H9 (cell line): ENCODE measurements at regions not wholly inside any gene's neighbourhood (a gene's known extent, or its start where the extent isn't known, plus 50 kb on each side); places are given as distances from the start of the nearest gene placed in this dataset.

Source experiments
- DNase-seq: peaks from one replicate; pipeline ENCODE4 v3.0.0-alpha.2; 2017
- H2AFZ ChIP-seq: one replicate; pipeline ENCODE4 v1.6.1; 2013; ENCODE audit warnings: mild to moderate bottlenecking, low read length, control low read depth, moderate library complexity
- H2AK5ac ChIP-seq: 2 replicates; pipeline ENCODE4 v1.6.1; 2013; ENCODE audit warnings: low read length, control low read depth, mixed read lengths; ENCODE audit not compliant: insufficient read length
- H2BK120ac ChIP-seq: one replicate; pipeline ENCODE4 v1.6.1; 2013; ENCODE audit warnings: low read depth, mild to moderate bottlenecking, low read length, control low read depth, inconsistent platforms; ENCODE audit not compliant: poor library complexity, severe bottlenecking
- H2BK12ac ChIP-seq: 2 replicates; pipeline ENCODE4 v1.6.1; 2013; ENCODE audit warnings: low read length, control low read depth, mixed read lengths, low read depth; ENCODE audit not compliant: insufficient read length
- H2BK15ac ChIP-seq: 2 replicates; pipeline ENCODE4 v1.6.1; 2013; ENCODE audit warnings: low read depth, low read length, control low read depth
- H2BK20ac ChIP-seq: one replicate; pipeline ENCODE4 v1.6.1; 2013; ENCODE audit warnings: low read depth, mild to moderate bottlenecking, low read length, control low read depth, inconsistent platforms; ENCODE audit not compliant: poor library complexity, severe bottlenecking
- H2BK5ac ChIP-seq: 2 replicates; pipeline ENCODE4 v1.6.1; 2013; ENCODE audit warnings: low read length, control low read depth, mixed read lengths; ENCODE audit not compliant: insufficient read length
- H3K14ac ChIP-seq: 2 replicates; pipeline ENCODE4 v1.6.1; 2013; ENCODE audit warnings: low read length, control low read depth; ENCODE audit not compliant: insufficient read depth
- H3K18ac ChIP-seq: 2 replicates; pipeline ENCODE4 v1.6.1; 2013; ENCODE audit warnings: low read depth, mild to moderate bottlenecking, mixed read lengths, low read length, control low read depth; ENCODE audit not compliant: insufficient read length
- H3K23ac ChIP-seq: 2 replicates; pipeline ENCODE4 v1.6.1; 2013; ENCODE audit warnings: low read length, control low read depth, mixed read lengths, low read depth; ENCODE audit not compliant: insufficient read length
- H3K23me2 ChIP-seq: 2 replicates; pipeline ENCODE4 v1.6.1; 2013; ENCODE audit warnings: low read depth, mild to moderate bottlenecking, mixed read lengths, low read length, control low read depth; ENCODE audit not compliant: insufficient read length, poor library complexity, severe bottlenecking
- H3K27ac ChIP-seq: 2 replicates; pipeline ENCODE4 v1.5.1; 2013; ENCODE audit warnings: low read length, control low read depth, mixed read lengths, low read depth; ENCODE audit not compliant: insufficient read length
- H3K27me3 ChIP-seq: 2 replicates; pipeline ENCODE4 v1.6.1; 2013; ENCODE audit warnings: low read length, control low read depth, inconsistent platforms; ENCODE audit not compliant: insufficient read depth
- H3K4ac ChIP-seq: 2 replicates; pipeline ENCODE4 v1.6.1; 2013; ENCODE audit warnings: low read depth, mild to moderate bottlenecking, control low read depth, inconsistent platforms, low read length, moderate library complexity
- H3K4me1 ChIP-seq: 2 replicates; pipeline ENCODE4 v1.6.1; 2013; ENCODE audit warnings: low read length, control low read depth, inconsistent platforms; ENCODE audit not compliant: insufficient read depth
- H3K4me2 ChIP-seq: 2 replicates; pipeline ENCODE4 v1.6.1; 2013; ENCODE audit warnings: low read length, control low read depth, mixed read lengths; ENCODE audit not compliant: insufficient read length, insufficient read depth
- H3K56ac ChIP-seq: 2 replicates; pipeline ENCODE4 v1.6.1; 2013; ENCODE audit warnings: low read depth, mild to moderate bottlenecking, mixed read lengths, low read length, control low read depth; ENCODE audit not compliant: insufficient read length
- H3K79me1 ChIP-seq: 2 replicates; pipeline ENCODE4 v1.6.1; 2013; ENCODE audit warnings: low read depth, mild to moderate bottlenecking, moderate library complexity, low read length, control low read depth, inconsistent platforms; ENCODE audit not compliant: insufficient read depth, poor library complexity, severe bottlenecking
- H3K79me2 ChIP-seq: 2 replicates; pipeline ENCODE4 v1.6.1; 2013; ENCODE audit warnings: low read length, control low read depth, inconsistent platforms; ENCODE audit not compliant: insufficient read depth
- H3K9ac ChIP-seq: 2 replicates; pipeline ENCODE4 v1.6.1; 2013; ENCODE audit warnings: low read length, control low read depth, mixed read lengths; ENCODE audit not compliant: insufficient read length; ENCODE audit errors: extremely low read depth
- H3K9me3 ChIP-seq: one replicate; pipeline ENCODE4 v1.6.1; 2013; ENCODE audit warnings: low read depth, low read length, inconsistent platforms; ENCODE audit not compliant: control insufficient read depth
- H3T11ph ChIP-seq: one replicate; pipeline ENCODE4 v1.6.1; 2013; ENCODE audit warnings: mild to moderate bottlenecking, low read length, control low read depth, inconsistent platforms
- H4K20me1 ChIP-seq: one replicate; pipeline ENCODE4 v1.6.1; 2013; ENCODE audit not compliant: control insufficient read depth, insufficient read length, insufficient read depth
- H4K5ac ChIP-seq: 2 replicates; pipeline ENCODE4 v1.6.1; 2013; ENCODE audit warnings: low read depth, mild to moderate bottlenecking, mixed read lengths, low read length, control low read depth; ENCODE audit not compliant: insufficient read length
- H4K8ac ChIP-seq: replicated peaks from 2 replicates; pipeline ENCODE4 v1.6.1; 2013; ENCODE audit warnings: low read length, control low read depth, mixed read lengths, low read depth; ENCODE audit not compliant: insufficient read length
- H4K91ac ChIP-seq: 2 replicates; pipeline ENCODE4 v1.6.1; 2013; ENCODE audit warnings: low read depth, mild to moderate bottlenecking, moderate library complexity, mixed read lengths, low read length, control low read depth; ENCODE audit not compliant: insufficient read length
- H3K27ac Mint-ChIP-seq, 3 experiments: 2 replicates in 2 of 3; 3 replicates in 1 of 3; pipeline ENCODE4 v1.8.0; 2020 to 2021; ENCODE audit warnings: mixed read lengths in 3 of 3, mild to moderate bottlenecking in 1 of 3, moderate library complexity in 1 of 3
- H3K27me3 Mint-ChIP-seq: 2 replicates; pipeline ENCODE4 v1.8.0; 2021; ENCODE audit warnings: low read depth, mild to moderate bottlenecking, moderate library complexity, mixed read lengths
- H3K36me3 Mint-ChIP-seq, 3 experiments: 2 replicates in 2 of 3; 3 replicates in 1 of 3; pipeline ENCODE4 v1.8.0; 2020 to 2021; ENCODE audit warnings: low read depth in 3 of 3, mixed read lengths in 3 of 3; ENCODE audit not compliant: insufficient read depth in 1 of 3
- H3K4me1 Mint-ChIP-seq, 2 experiments: 2 replicates each; pipeline ENCODE4 v1.8.0; 2020; ENCODE audit warnings: mixed read lengths in 2 of 2
- H3K4me3 Mint-ChIP-seq, 2 experiments: 2 replicates in 1 of 2; 3 replicates in 1 of 2; pipeline ENCODE4 v1.8.0; 2020 to 2021; ENCODE audit warnings: mild to moderate bottlenecking in 2 of 2, mixed read lengths in 2 of 2, moderate library complexity in 1 of 2
- H3K9me3 Mint-ChIP-seq, 2 experiments: 2 replicates in 1 of 2; 3 replicates in 1 of 2; pipeline ENCODE4 v1.8.0; 2020; ENCODE audit warnings: mild to moderate bottlenecking in 2 of 2, mixed read lengths in 2 of 2, moderate library complexity in 1 of 2
- CTCF ChIP-seq: fragments of 200-600 bp; sonication (generic); conservative IDR thresholded peaks from 3 replicates; pipeline ENCODE4 v1.8.0; 2021; ENCODE audit warnings: antibody characterized with exemption, mild to moderate bottlenecking
- WGBS: extraction: QIAGEN DNeasy Blood & Tissue Kit; methylation state at CpG from one replicate; pipeline ENCODE4 v1.1.7; 2013; ENCODE audit warnings: missing lambda C conversion rate, low lambda C conversion rate, mixed read lengths; ENCODE audit not compliant: insufficient read length; ENCODE audit errors: extremely low coverage; 5-methylcytosine and 5-hydroxymethylcytosine counted together

DNA sequence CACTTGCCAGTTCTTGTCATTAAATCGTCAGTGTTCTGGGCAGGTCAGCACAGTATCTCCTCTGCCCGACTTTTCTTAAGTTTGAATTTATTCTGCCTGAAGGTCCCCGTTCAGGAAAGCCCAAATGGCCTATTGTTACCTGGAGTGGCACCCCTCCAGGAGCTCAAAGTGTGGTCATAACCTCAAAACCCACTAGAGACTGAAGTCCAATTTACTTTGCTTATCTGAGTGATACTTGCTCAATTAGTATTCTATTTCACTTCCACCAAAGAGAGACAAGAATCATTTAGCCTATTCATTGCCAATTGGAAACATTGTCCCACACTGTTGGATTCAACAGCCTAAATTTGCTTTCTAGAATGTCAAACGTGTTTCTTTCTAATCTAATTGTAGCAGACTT, 375.3 kb downstream of the LNPK start:
- H3K27me3 Mint-ChIP-seq, result no peaks in the 10 kb centered on the region
- no peak for TF ChIP-seq CTCF

More for the DNA sequence above, 375.3 kb downstream of the LNPK start:
- Mint-ChIP-seq H3K27ac (no peak overlapping the region), H3K4me3 (no peak overlapping the region), H3K4me1 (peaks cover 7 to 15% of the 10 kb centered on the region in 2 experiments), H3K9me3 (no peaks in the 10 kb centered on the region; a peak in 1 of 5 replicates), H3K36me3 (no peaks in the 10 kb centered on the region; a peak in 1 of 7 replicates)
- no peak overlapping the region for H3K18ac ChIP-seq
- no peak overlapping the region for H2BK15ac ChIP-seq
- H4K8ac ChIP-seq, result no peak overlapping the region
- no peak overlapping the region for H4K91ac ChIP-seq
- H3K27me3 ChIP-seq, result no peaks in the 10 kb centered on the region
- no peak overlapping the region for H2BK12ac ChIP-seq
- no peak overlapping the region for H3K4ac ChIP-seq
- no CpG with 5 or more reads among the region's 4 CpGs for WGBS
- no peaks in the 10 kb centered on the region for H3K23me2 ChIP-seq
- H3K27ac ChIP-seq, result no peak overlapping the region
- H3T11ph ChIP-seq, result no peak overlapping the region
- no peak overlapping the region for H3K56ac ChIP-seq
- DNase-seq, result no peak
- no peak overlapping the region for H4K5ac ChIP-seq
- no peak overlapping the region for H3K23ac ChIP-seq
- no peaks in the 10 kb centered on the region for H3K79me1 ChIP-seq
- no peak overlapping the region for H2AK5ac ChIP-seq
- no peak overlapping the region for H3K4me2 ChIP-seq
- H2BK5ac ChIP-seq, result no peak overlapping the region
- no peak overlapping the region for H3K14ac ChIP-seq
- no peak overlapping the region for H2AFZ ChIP-seq
- no peaks in the 10 kb centered on the region for H3K9me3 ChIP-seq
- no peak overlapping the region for H2BK20ac ChIP-seq
- H4K20me1 ChIP-seq, result no peaks in the 10 kb centered on the region
- H3K79me2 ChIP-seq, result no peaks in the 10 kb centered on the region
- no peak overlapping the region for H3K9ac ChIP-seq
- no peak overlapping the region for H2BK120ac ChIP-seq
- H3K4me1 ChIP-seq, result no peaks in the 10 kb centered on the region
